ENCODE measurements at regions not wholly inside any gene's neighbourhood (a gene's known extent, or its start where the extent isn't known, plus 50 kb on each side); places are given as distances from the start of the nearest gene placed in this dataset.

DNA sequence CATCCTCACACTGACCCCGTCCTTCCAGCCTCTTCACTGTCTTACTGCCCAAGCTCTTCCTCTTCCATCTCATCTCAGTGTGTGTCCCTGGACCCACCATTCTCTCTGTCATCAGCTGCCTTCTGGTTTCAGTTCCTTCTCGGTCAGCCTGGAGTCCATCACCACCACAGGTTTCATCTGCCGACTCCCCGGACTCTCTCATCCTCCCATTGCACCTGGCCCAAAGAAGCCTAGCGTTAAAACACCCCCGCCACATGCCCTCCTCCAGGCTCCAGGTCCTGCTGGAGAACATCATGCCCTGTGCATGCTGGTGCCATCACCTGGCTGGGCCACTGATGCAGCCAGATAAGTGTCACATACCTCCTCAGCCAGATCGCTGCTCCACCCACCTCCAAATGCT lies 122.1 kb upstream of the GPR12 start:
- H3K27ac ChIP-seq: no peak overlapping the region
- no peak for TF ChIP-seq CTCF (conservative IDR thresholded peaks at IDR 0.05)

DNA sequence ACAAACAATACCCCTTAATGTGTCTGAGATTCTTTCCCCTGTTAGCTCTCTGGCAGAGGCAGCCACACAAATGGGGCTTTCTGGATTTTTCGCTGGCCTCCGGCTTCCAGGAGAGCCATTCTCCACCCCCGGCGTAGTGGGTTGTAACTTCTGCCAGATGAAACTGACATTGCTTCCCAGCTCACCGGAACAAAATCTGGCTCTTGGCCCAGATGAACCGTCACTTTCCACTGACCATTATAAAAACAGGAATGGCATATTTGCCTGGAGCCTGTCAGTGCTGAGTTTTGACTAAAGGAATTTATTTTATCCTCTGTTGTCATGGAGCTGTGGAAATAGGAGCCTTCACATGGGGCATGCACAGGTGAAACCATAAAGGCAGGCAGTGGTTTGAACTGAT lies 120.6 kb upstream of the GPR12 start:
- no peak overlapping the region for H3K27ac ChIP-seq
- TF ChIP-seq ZFX (IDR thresholded peaks at IDR 0.05): no peak
- no peak for TF ChIP-seq CTCF (conservative IDR thresholded peaks at IDR 0.05)

DNA sequence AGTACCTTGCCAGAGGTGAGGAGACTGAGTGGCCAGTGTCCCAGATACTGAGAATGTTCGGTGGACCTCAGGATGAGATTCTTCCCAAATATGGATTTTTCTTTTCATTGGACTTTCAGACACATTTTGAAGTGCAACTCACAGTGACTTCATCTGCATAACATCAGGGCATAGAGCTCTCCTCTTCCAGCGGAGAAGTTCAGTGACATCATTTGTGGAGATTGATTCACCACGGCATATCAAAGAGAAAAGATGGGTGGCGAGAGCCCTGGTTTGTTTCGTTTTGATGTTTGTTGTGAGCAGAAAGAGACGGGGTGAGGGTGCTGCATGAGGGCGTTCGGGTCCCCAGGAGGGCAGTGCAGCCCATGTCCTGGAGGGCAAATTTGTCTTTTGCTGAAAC lies 120.1 kb upstream of the GPR12 start:
- H3K27ac ChIP-seq: no peak overlapping the region
- TF ChIP-seq ZFX (IDR thresholded peaks at IDR 0.05) (no peak), CTCF (conservative IDR thresholded peaks at IDR 0.05) (no peak)

DNA sequence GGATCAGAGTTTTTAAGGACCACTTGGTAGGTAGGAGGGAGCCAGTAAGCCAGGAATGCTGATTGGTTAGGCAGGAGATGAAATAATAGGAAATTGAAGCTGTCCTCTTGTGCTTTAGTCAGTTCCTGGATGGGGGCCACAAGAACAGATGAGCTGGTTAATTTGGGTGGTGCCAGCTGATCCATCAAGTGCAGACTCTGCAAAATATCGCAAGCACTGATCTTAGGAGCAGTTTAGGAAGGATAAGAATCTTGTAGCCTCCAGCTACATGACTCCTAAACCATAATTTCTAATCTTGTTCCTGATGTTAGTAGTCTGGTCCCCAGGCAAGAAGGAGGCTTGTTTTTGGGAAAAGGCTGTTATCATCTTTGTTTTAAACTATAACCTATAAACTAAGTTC lies 117.9 kb upstream of the GPR12 start:
- no peak overlapping the region for H3K27ac ChIP-seq
- TF ChIP-seq CTCF (conservative IDR thresholded peaks at IDR 0.05): no peak

GRCh38 chr13:26873386-26873698 lies 112.8 kb upstream of the GPR12 start:
- no peak overlapping the region for H3K27ac ChIP-seq
- no peak for TF ChIP-seq ZFX (IDR thresholded peaks at IDR 0.05)
- no peak for TF ChIP-seq CTCF (conservative IDR thresholded peaks at IDR 0.05)

DNA sequence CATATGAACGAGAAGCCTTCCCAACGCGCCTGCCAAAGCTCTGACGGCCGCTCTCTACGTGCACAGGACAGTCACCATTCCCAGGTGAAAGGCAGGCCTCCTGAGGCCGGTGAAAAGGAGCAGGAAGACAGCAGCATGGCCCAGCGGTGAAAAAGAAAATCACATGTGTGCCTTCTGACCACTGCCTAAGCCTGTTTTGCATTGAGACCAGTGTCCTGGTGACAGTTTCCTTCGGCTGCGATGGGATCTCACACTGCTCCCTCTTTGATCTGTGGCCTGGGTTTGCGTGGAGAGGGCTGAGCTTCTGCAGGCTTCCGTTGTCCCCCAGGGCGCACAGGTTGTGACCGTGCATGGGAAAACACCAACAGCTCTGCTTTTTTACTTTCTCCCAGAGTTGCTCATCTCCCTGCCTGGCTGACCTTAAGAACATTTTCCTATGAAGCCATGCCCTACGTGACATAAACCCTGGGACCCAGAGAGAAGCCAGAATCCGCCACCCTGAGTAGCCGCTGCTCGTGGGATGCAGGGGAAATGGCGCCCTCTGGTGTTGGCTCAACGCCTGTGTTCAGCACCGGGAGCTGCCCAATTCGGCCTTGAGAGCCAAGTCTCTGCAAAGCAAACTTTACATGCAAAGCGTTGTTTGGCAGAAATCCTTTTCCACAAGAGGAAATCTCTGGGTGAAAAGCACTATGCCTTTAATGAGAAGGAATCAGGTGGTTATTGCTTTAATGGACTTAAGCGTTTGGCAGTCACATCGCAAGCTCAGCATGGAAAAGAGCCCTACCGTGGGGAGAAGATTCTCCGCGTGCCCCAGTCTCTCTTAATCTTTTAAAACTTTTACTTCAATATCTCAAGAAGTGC lies 112.2 kb upstream of the GPR12 start:
- H3K27ac ChIP-seq: no peak overlapping the region
- TF ChIP-seq CTCF (conservative IDR thresholded peaks at IDR 0.05) (peak; percentile 100), ZFX (IDR thresholded peaks at IDR 0.05) (no peak)

- no peak for TF ChIP-seq CTCF (conservative IDR thresholded peaks at IDR 0.05)
- TF ChIP-seq ZFX (IDR thresholded peaks at IDR 0.05): no peak
- H3K27ac ChIP-seq: no peak overlapping the region
Measured at GRCh38 chr13:26867451-26868091, 107.0 kb upstream of the GPR12 start.
